ENCODE measurements at regions not wholly inside any gene's neighbourhood (a gene's known extent, or its start where the extent isn't known, plus 50 kb on each side); places are given as distances from the start of the nearest gene placed in this dataset.

DNA sequence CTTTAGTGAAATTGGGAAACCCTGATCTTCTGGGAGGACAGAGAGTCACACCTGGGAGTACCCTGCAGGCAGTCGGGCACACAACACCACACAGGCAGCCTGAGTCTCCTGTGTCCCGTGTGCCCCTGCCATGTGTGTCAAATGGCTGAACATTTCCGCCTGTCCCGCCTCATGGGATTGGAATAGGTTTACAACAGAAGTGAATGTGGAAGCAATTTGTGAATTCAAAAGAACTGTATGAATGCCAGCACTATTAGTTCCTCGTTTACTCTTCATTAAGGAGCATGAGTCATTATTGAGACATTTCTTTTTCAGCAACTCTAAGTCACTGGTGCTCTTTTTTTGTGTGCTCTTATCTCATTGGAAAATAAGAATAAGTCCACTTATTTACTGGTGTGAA, 226.5 kb downstream of the PMP22 start:
- no peak for TF ChIP-seq CTCF (IDR thresholded peaks at IDR 0.05)
- TF ChIP-seq POLR2A (IDR thresholded peaks at IDR 0.05) = no peak

All from uterus (tissue), 2 donors.